NCI-H526 (cell line): ENCODE measurements at regions not wholly inside any gene's neighbourhood (a gene's known extent, or its start where the extent isn't known, plus 50 kb on each side); places are given as distances from the start of the nearest gene placed in this dataset.

ENCODE experiments used
- DNase-seq, 2 experiments: peaks; one replicate each; lab custom pipeline; 2025; lab: John Stamatoyannopoulos, UW

GRCh38 chr13:76516586-76516985 is 369.6 kb downstream of the KCTD12 start:
- no peak for DNase-seq

- no peak for DNase-seq
Observed at GRCh38 chr13:76516013-76516412, 370.2 kb downstream of the KCTD12 start.

- no peak for DNase-seq
Observed at GRCh38 chr13:76512721-76513145, 373.5 kb downstream of the KCTD12 start.

- DNase-seq: no peak
Observed at GRCh38 chr13:76505437-76505836, 380.8 kb downstream of the KCTD12 start.

GRCh38 chr13:76503766-76504165 is 382.4 kb downstream of the KCTD12 start:
- no peak for DNase-seq

- DNase-seq: no peak
Observed at GRCh38 chr13:76503291-76503690, 382.9 kb downstream of the KCTD12 start.

GRCh38 chr13:76500894-76501293 is 385.3 kb downstream of the KCTD12 start:
- DNase-seq: no peak

GRCh38 chr13:76499891-76500290 is 386.3 kb downstream of the KCTD12 start:
- no peak for DNase-seq

- DNase-seq: no peak
Observed at GRCh38 chr13:76489274-76489673, 396.9 kb downstream of the KCTD12 start.

GRCh38 chr13:76481738-76482137 is 404.5 kb downstream of the KCTD12 start:
- DNase-seq: no peak

GRCh38 chr13:76474966-76475365 is 411.2 kb downstream of the KCTD12 start:
- DNase-seq: no peak

- no peak for DNase-seq
Observed at GRCh38 chr13:76474356-76474755, 411.8 kb downstream of the KCTD12 start.

GRCh38 chr13:76473552-76474134 is 412.6 kb downstream of the KCTD12 start:
- peak; percentile 76 to 87 for DNase-seq

GRCh38 chr13:76472916-76473315 is 413.3 kb downstream of the KCTD12 start:
- no peak for DNase-seq

GRCh38 chr13:76471486-76471885 is 414.7 kb downstream of the KCTD12 start:
- no peak for DNase-seq

GRCh38 chr13:76470991-76471390 is 415.2 kb downstream of the KCTD12 start:
- DNase-seq: no peak

GRCh38 chr13:76466043-76466442 is 420.2 kb downstream of the KCTD12 start:
- no peak for DNase-seq

GRCh38 chr13:76463314-76463713 is 422.9 kb downstream of the KCTD12 start:
- no peak for DNase-seq

GRCh38 chr13:76461999-76462398 is 424.2 kb downstream of the KCTD12 start:
- no peak for DNase-seq

GRCh38 chr13:76461484-76461883 is 424.7 kb downstream of the KCTD12 start:
- DNase-seq: no peak

- DNase-seq: no peak
Observed at GRCh38 chr13:76459863-76460262, 426.3 kb downstream of the KCTD12 start.

- no peak for DNase-seq
Observed at GRCh38 chr13:76455960-76456359, 430.2 kb downstream of the KCTD12 start.

- no peak for DNase-seq
Observed at GRCh38 chr13:76454991-76455390, 431.2 kb downstream of the KCTD12 start.

GRCh38 chr13:76449716-76450115 is 436.5 kb downstream of the KCTD12 start:
- no peak for DNase-seq

GRCh38 chr13:76446191-76446590 is 440.0 kb downstream of the KCTD12 start:
- DNase-seq: no peak
